Liver (tissue), 3 donors: ENCODE measurements at regions not wholly inside any gene's neighbourhood (a gene's known extent, or its start where the extent isn't known, plus 50 kb on each side); places are given as distances from the start of the nearest gene placed in this dataset.

ENCODE experiments used
- ATF3 ChIP-seq: IDR thresholded peaks from 2 replicates; pipeline ENCODE4 v1.6.1; 2016; ENCODE audit warnings: antibody characterized with exemption
- CTCF ChIP-seq: fragments of 150-350 bp; IDR thresholded peaks from 2 replicates; pipeline ENCODE4 v1.5.1; 2017; ENCODE audit warnings: improper control_type of control experiment, low read depth, low read length; ENCODE audit not compliant: missing input control
- FOXA1 ChIP-seq: IDR thresholded peaks from 2 replicates; pipeline ENCODE4 v1.6.1; 2016; ENCODE audit warnings: antibody characterized with exemption
- GABPA ChIP-seq, 2 donors: IDR thresholded peaks in 1 of 2; conservative IDR thresholded peaks in 1 of 2; 2 replicates each; pipeline ENCODE4 v1.6.1; 2016; ENCODE audit warnings: antibody characterized with exemption in 2 of 2, mild to moderate bottlenecking in 1 of 2, moderate library complexity in 1 of 2
- MAX ChIP-seq: IDR thresholded peaks from 2 replicates; pipeline ENCODE4 v1.6.1; 2016; ENCODE audit warnings: antibody characterized with exemption
- RAD21 ChIP-seq, 2 donors: IDR thresholded peaks; 2 replicates each; pipeline ENCODE4 v1.6.1; 2016; ENCODE audit warnings: antibody characterized with exemption in 2 of 2, mild to moderate bottlenecking in 2 of 2
- SP1 ChIP-seq: IDR thresholded peaks from 2 replicates; pipeline ENCODE4 v1.6.1; 2018; ENCODE audit warnings: antibody characterized with exemption, mild to moderate bottlenecking
- TAF1 ChIP-seq: conservative IDR thresholded peaks from 2 replicates; pipeline ENCODE4 v1.6.1; 2016; ENCODE audit warnings: antibody characterized with exemption, mild to moderate bottlenecking
- YY1 ChIP-seq: IDR thresholded peaks from 2 replicates; pipeline ENCODE4 v1.6.1; 2016; ENCODE audit warnings: antibody characterized with exemption, mild to moderate bottlenecking
- donor health status: healthy.
- donor health status: healthy.

GRCh38 chr4:104795264-104795939, 300.7 kb upstream of the CXXC4 start:
- no peak for TF ChIP-seq CTCF
- no peak for TF ChIP-seq SP1
- TF ChIP-seq ATF3 = no peak
- no peak for TF ChIP-seq YY1
- TF ChIP-seq RAD21 (IDR thresholded peaks at IDR 0.05) = no peak
- TF ChIP-seq FOXA1 = no peak
- TF ChIP-seq MAX = no peak
- no peak for TF ChIP-seq TAF1
- no peak for TF ChIP-seq GABPA (IDR thresholded peaks at IDR 0.05 in 1 of 2, conservative IDR thresholded peaks at IDR 0.05 in 1 of 2)
